ENCODE measurements at regions not wholly inside any gene's neighbourhood (a gene's known extent, or its start where the extent isn't known, plus 50 kb on each side); places are given as distances from the start of the nearest gene placed in this dataset.

GRCh38 chr20:20992686-20993360, 113.3 kb downstream of the LINC00237 start:
- DNase-seq (ENCODE audit: low spot score), result no peak

GRCh38 chr20:20992277-20992676, 113.9 kb downstream of the LINC00237 start:
- DNase-seq (ENCODE audit: low spot score), result no peak

- DNase-seq (ENCODE audit: low spot score), result no peak
Observed at GRCh38 chr20:20989081-20989480, 117.1 kb downstream of the LINC00237 start.

- no peak for DNase-seq (ENCODE audit: low spot score)
Observed at GRCh38 chr20:20979934-20980333, 126.2 kb downstream of the LINC00237 start.

- no peak for DNase-seq (ENCODE audit: low spot score)
Observed at GRCh38 chr20:20977786-20978185, 128.4 kb downstream of the LINC00237 start.

GRCh38 chr20:20972490-20972889, 133.7 kb downstream of the LINC00237 start:
- no peak for DNase-seq (ENCODE audit: low spot score)

- DNase-seq (ENCODE audit: low spot score), result no peak
Observed at GRCh38 chr20:20971810-20972209, 134.3 kb downstream of the LINC00237 start.

- DNase-seq (ENCODE audit: low spot score), result no peak
Observed at GRCh38 chr20:20970841-20971240, 135.3 kb downstream of the LINC00237 start.

GRCh38 chr20:20969701-20970280, 136.4 kb downstream of the LINC00237 start:
- no peak for DNase-seq (ENCODE audit: low spot score)

GRCh38 chr20:20967564-20968184, 138.5 kb downstream of the LINC00237 start:
- DNase-seq (ENCODE audit: low spot score), result no peak

- DNase-seq (ENCODE audit: low spot score), result no peak
Observed at GRCh38 chr20:20966171-20966570, 140.0 kb downstream of the LINC00237 start.

- no peak for DNase-seq (ENCODE audit: low spot score)
Observed at GRCh38 chr20:20959031-20959755, 147.0 kb downstream of the LINC00237 start.

- no peak for DNase-seq (ENCODE audit: low spot score)
Observed at GRCh38 chr20:20956513-20956931, 149.6 kb downstream of the LINC00237 start.

GRCh38 chr20:20955892-20956291, 150.3 kb downstream of the LINC00237 start:
- no peak for DNase-seq (ENCODE audit: low spot score)

GRCh38 chr20:20953738-20954618, 152.2 kb downstream of the LINC00237 start:
- no peak for DNase-seq (ENCODE audit: low spot score)

- DNase-seq (ENCODE audit: low spot score), result no peak
Observed at GRCh38 chr20:20950620-20951019, 155.5 kb downstream of the LINC00237 start.

GRCh38 chr20:20946122-20946759, 159.9 kb downstream of the LINC00237 start:
- no peak for DNase-seq (ENCODE audit: low spot score)

GRCh38 chr20:20941468-20941889, 164.7 kb downstream of the LINC00237 start:
- no peak for DNase-seq (ENCODE audit: low spot score)

- DNase-seq (ENCODE audit: low spot score), result no peak
Observed at GRCh38 chr20:20939006-20939405, 167.2 kb downstream of the LINC00237 start.

- no peak for DNase-seq (ENCODE audit: low spot score)
Observed at GRCh38 chr20:20938599-20938998, 167.6 kb downstream of the LINC00237 start.

GRCh38 chr20:20938131-20938530, 168.0 kb downstream of the LINC00237 start:
- no peak for DNase-seq (ENCODE audit: low spot score)
